WTC11 (cell line): ENCODE measurements at regions not wholly inside any gene's neighbourhood (a gene's known extent, or its start where the extent isn't known, plus 50 kb on each side); places are given as distances from the start of the nearest gene placed in this dataset.
"Not testable (repeated sequence)": the region's sequence is repeated elsewhere in the genome, so short reads cannot be mapped to it uniquely, and the experiment has no call there.

ENCODE experiments used
- ATAC-seq: fragments of 200-7000 bp; cut with Tn5 transposase; 2 replicates; pipeline ENCODE4 v1.10.0; 2021; ENCODE audit warnings: mild to moderate bottlenecking, moderate library complexity
- CTCF ChIA-PET: fragments of 300-600 bp; sonication (Branson Sonifier 250); formaldehyde crosslinking; loops from one replicate; lab custom pipeline; 2021; ENCODE audit warnings: antibody characterized with exemption; lab: Charles Lee
- POLR2A ChIA-PET: fragments of 350-600 bp; sonication (Branson Sonifier 250); formaldehyde crosslinking; loops from one replicate; lab custom pipeline; 2021; ENCODE audit warnings: antibody characterized with exemption; lab: Charles Lee
- DNase-seq: peaks from one replicate; pipeline ENCODE4 v3.0.0; 2021; ENCODE audit warnings: low spot score
- H3K27ac Mint-ChIP-seq: 2 replicates; pipeline ENCODE4 v1.8.0; 2021; ENCODE audit warnings: mixed read lengths
- H3K27me3 Mint-ChIP-seq: 2 replicates; pipeline ENCODE4 v1.8.0; 2021; ENCODE audit warnings: low read depth, mild to moderate bottlenecking, moderate library complexity, mixed read lengths
- H3K36me3 Mint-ChIP-seq: 2 replicates; pipeline ENCODE4 v1.8.0; 2021; ENCODE audit warnings: mixed read lengths
- H3K4me1 Mint-ChIP-seq: 2 replicates; pipeline ENCODE4 v1.8.0; 2022; ENCODE audit warnings: mixed read lengths
- H3K4me3 Mint-ChIP-seq: 2 replicates; pipeline ENCODE4 v1.8.0; 2021; ENCODE audit warnings: mild to moderate bottlenecking, moderate library complexity, mixed read lengths
- H3K9me3 Mint-ChIP-seq: 2 replicates; pipeline ENCODE4 v1.8.0; 2021; ENCODE audit warnings: mixed read lengths
- ATF6 ChIP-seq: sonication (generic); formaldehyde crosslinking; IDR thresholded peaks from 2 replicates; pipeline ENCODE4 v1.8.1; 2023; ENCODE audit warnings: mild to moderate bottlenecking, missing genetic modification reagents
- CDX4 ChIP-seq: fragments of 250-450 bp; sonication (Bioruptor Pico); IDR thresholded peaks from 2 replicates; pipeline ENCODE4 v1.9.0; 2021; ENCODE audit warnings: moderate library complexity, mild to moderate bottlenecking, inconsistent platforms, borderline replicate concordance
- CREM ChIP-seq: sonication (generic); formaldehyde crosslinking; IDR thresholded peaks from 2 replicates; pipeline ENCODE4 v1.8.1; 2022; ENCODE audit warnings: mild to moderate bottlenecking, missing genetic modification reagents, moderate library complexity
- ELF4 ChIP-seq: sonication (generic); formaldehyde crosslinking; IDR thresholded peaks from 2 replicates; pipeline ENCODE4 v1.8.1; 2022; ENCODE audit warnings: low read depth, mild to moderate bottlenecking, moderate library complexity, missing genetic modification reagents
- FOXJ3 ChIP-seq: sonication (generic); formaldehyde crosslinking; IDR thresholded peaks from 2 replicates; pipeline ENCODE4 v1.9.0; 2021; ENCODE audit warnings: missing genetic modification reagents, mild to moderate bottlenecking, borderline replicate concordance
- FOXP4 ChIP-seq: sonication (generic); formaldehyde crosslinking; IDR thresholded peaks from 2 replicates; pipeline ENCODE4 v1.8.0; 2022; ENCODE audit warnings: mild to moderate bottlenecking, missing genetic modification reagents
- JAZF1 ChIP-seq: fragments of 250-450 bp; sonication (Bioruptor Pico); IDR thresholded peaks from 2 replicates; pipeline ENCODE4 v1.9.0; 2021; ENCODE audit warnings: moderate library complexity, mild to moderate bottlenecking, inconsistent platforms
- JUN ChIP-seq: sonication (generic); formaldehyde crosslinking; IDR thresholded peaks from 2 replicates; pipeline ENCODE4 v1.8.0; 2023; ENCODE audit warnings: mild to moderate bottlenecking, missing genetic modification reagents
- NFATC4 ChIP-seq: fragments of 250-450 bp; sonication (Bioruptor Pico); IDR thresholded peaks from 2 replicates; pipeline ENCODE4 v1.9.0; 2021; ENCODE audit warnings: mild to moderate bottlenecking
- PRRX2 ChIP-seq: fragments of 250-450 bp; sonication (Bioruptor Pico); IDR thresholded peaks from 2 replicates; pipeline ENCODE4 v1.8.0; 2021; ENCODE audit warnings: mild to moderate bottlenecking
- SMAD3 ChIP-seq: sonication (generic); formaldehyde crosslinking; IDR thresholded peaks from 2 replicates; pipeline ENCODE4 v1.8.0; 2022; ENCODE audit warnings: missing genetic modification reagents, mild to moderate bottlenecking, borderline replicate concordance
- TCF7 ChIP-seq: sonication (generic); formaldehyde crosslinking; IDR thresholded peaks from 2 replicates; pipeline ENCODE4 v1.8.0; 2022; ENCODE audit warnings: mild to moderate bottlenecking, low read depth, missing genetic modification reagents, moderate library complexity
- TEAD1 ChIP-seq: sonication (generic); formaldehyde crosslinking; IDR thresholded peaks from 2 replicates; pipeline ENCODE4 v1.8.0; 2022; ENCODE audit warnings: mild to moderate bottlenecking, missing genetic modification reagents
- TEAD4 ChIP-seq: sonication (generic); formaldehyde crosslinking; IDR thresholded peaks from 2 replicates; pipeline ENCODE4 v1.8.0; 2022; ENCODE audit warnings: mild to moderate bottlenecking, missing genetic modification reagents
- ZMAT4 ChIP-seq: fragments of 250-450 bp; sonication (Bioruptor Pico); IDR thresholded peaks from 2 replicates; pipeline ENCODE4 v1.9.0; 2021; ENCODE audit warnings: mild to moderate bottlenecking
- ZNF219 ChIP-seq: sonication (generic); formaldehyde crosslinking; IDR thresholded peaks from 2 replicates; pipeline ENCODE4 v1.8.0; 2023; ENCODE audit warnings: missing genetic modification reagents, mild to moderate bottlenecking, borderline replicate concordance
- ZNF263 ChIP-seq: sonication (generic); formaldehyde crosslinking; IDR thresholded peaks from 2 replicates; pipeline ENCODE4 v1.8.1; 2022; ENCODE audit warnings: low read depth, mild to moderate bottlenecking, moderate library complexity, missing genetic modification reagents
- ZNF281 ChIP-seq: sonication (generic); formaldehyde crosslinking; IDR thresholded peaks from 2 replicates; pipeline ENCODE4 v1.8.0; 2023; ENCODE audit warnings: mild to moderate bottlenecking, missing genetic modification reagents
- ZNF317 ChIP-seq: sonication (generic); formaldehyde crosslinking; IDR thresholded peaks from 2 replicates; pipeline ENCODE4 v1.8.1; 2023; ENCODE audit warnings: low read depth, mild to moderate bottlenecking, moderate library complexity, missing genetic modification reagents, borderline replicate concordance
- ZSCAN18 ChIP-seq: fragments of 250-450 bp; sonication (Bioruptor Pico); IDR thresholded peaks from 2 replicates; pipeline ENCODE4 v2.1.2; 2022; ENCODE audit warnings: mild to moderate bottlenecking, moderate library complexity

GRCh38 chr16:29306201-29306600 is 100.3 kb downstream of the NPIPB11 start:
- no peak for ATAC-seq
- Mint-ChIP-seq H3K27ac (no peak overlapping the region), H3K27me3 (no peaks in the 10 kb centered on the region), H3K4me3 (no peak overlapping the region), H3K4me1 (no peaks in the 10 kb centered on the region), H3K36me3 (no peaks in the 10 kb centered on the region), H3K9me3 (no peaks in the 10 kb centered on the region)
- no peak for DNase-seq
- ChIA-PET POLR2A (no interaction called here), CTCF (no interaction called here)
- TF ChIP-seq TEAD1 (CRISPR knock-in tag) (no peak), ZNF281 (CRISPR knock-in tag) (no peak), ZNF317 (CRISPR knock-in tag) (no peak), CREM (CRISPR knock-in tag) (no peak), TEAD4 (no peak), PRRX2 (CRISPR knock-in tag) (no peak), JAZF1 (CRISPR knock-in tag) (no peak), ELF4 (CRISPR knock-in tag) (no peak), FOXJ3 (CRISPR knock-in tag) (no peak), FOXP4 (no peak), ZNF263 (no peak), TCF7 (CRISPR knock-in tag) (no peak), CDX4 (CRISPR knock-in tag) (no peak)

- ATAC-seq, H3K9me3 Mint-ChIP-seq: not testable (repeated sequence)
Observed at GRCh38 chr16:29305018-29305417, 101.5 kb downstream of the NPIPB11 start.

GRCh38 chr16:29304251-29304650 is 102.3 kb downstream of the NPIPB11 start:
- no peak for TF ChIP-seq SMAD3
- no peak for TF ChIP-seq ZMAT4 (CRISPR knock-in tag)
- no peak overlapping the region for H3K27ac Mint-ChIP-seq
- CTCF ChIA-PET = no interaction called here
- H3K4me1 Mint-ChIP-seq = peaks cover 6% of the 10 kb centered on the region; the same call in 1 of the 2 replicates
- H3K27me3 Mint-ChIP-seq = no peaks in the 10 kb centered on the region
- no peak overlapping the region for H3K4me3 Mint-ChIP-seq
- no peak for DNase-seq
- no peaks in the 10 kb centered on the region for H3K9me3 Mint-ChIP-seq
- no peaks in the 10 kb centered on the region for H3K36me3 Mint-ChIP-seq
- ATAC-seq = no peak
- POLR2A ChIA-PET = no interaction called here

More at GRCh38 chr16:29305018-29305417, 101.5 kb downstream of the NPIPB11 start:
- CTCF ChIA-PET, H3K27ac Mint-ChIP-seq, DNase-seq, H3K4me3 Mint-ChIP-seq, H3K4me1 Mint-ChIP-seq, H3K27me3 Mint-ChIP-seq, H3K36me3 Mint-ChIP-seq, POLR2A ChIA-PET: not testable (repeated sequence)

GRCh38 chr16:29303520-29303919 is 103.0 kb downstream of the NPIPB11 start:
- peaks cover 6% of the 10 kb centered on the region; the same call in 1 of the 2 replicates for H3K4me1 Mint-ChIP-seq
- no peak for DNase-seq
- H3K9me3 Mint-ChIP-seq = no peaks in the 10 kb centered on the region
- H3K27ac Mint-ChIP-seq = no peak overlapping the region
- ATAC-seq = no peak
- no peak overlapping the region for H3K4me3 Mint-ChIP-seq
- POLR2A ChIA-PET = no interaction called here
- H3K36me3 Mint-ChIP-seq = no peaks in the 10 kb centered on the region
- no peaks in the 10 kb centered on the region for H3K27me3 Mint-ChIP-seq
- CTCF ChIA-PET = no interaction called here
- TF ChIP-seq ZNF219 (no peak), ATF6 (CRISPR knock-in tag) (no peak), ELF4 (CRISPR knock-in tag) (no peak), JUN (CRISPR knock-in tag) (no peak), ZSCAN18 (no peak), NFATC4 (CRISPR knock-in tag) (no peak)
